ENCODE measurements at regions not wholly inside any gene's neighbourhood (a gene's known extent, or its start where the extent isn't known, plus 50 kb on each side); places are given as distances from the start of the nearest gene placed in this dataset.

GRCh38 chr18:22015156-22015555 is 154.2 kb upstream of the GATA6 start:
- Histone ChIP-seq H3K4me3 (ENCODE audit: low read depth, low read length, poor library complexity, severe bottlenecking) (no peak overlapping the region), H3K36me3 (ENCODE audit: insufficient read depth, low read length, poor library complexity, severe bottlenecking) (no peaks in the 10 kb centered on the region), H3K9me3 (ENCODE audit: low read depth, low read length, poor library complexity, severe bottlenecking) (peaks cover 4% of the 10 kb centered on the region), H3K27me3 (replicated peaks; ENCODE audit: insufficient read depth, low read depth, low read length, poor library complexity) (no peaks in the 10 kb centered on the region), H3K27ac (ENCODE audit: low read depth, low read length, poor library complexity, severe bottlenecking) (no peak overlapping the region), H3K4me1 (ENCODE audit: insufficient read depth, low read length, poor library complexity, severe bottlenecking) (no peaks in the 10 kb centered on the region)
- intact Hi-C loops (cut with micrococcal nuclease; ENCODE audit: unreplicated experiment) = no loop called here
- no peak for DNase-seq (ENCODE audit: low spot score)
- POLR2A ChIA-PET (ENCODE audit: low non-redundant PET) = no interaction called here
- CTCF ChIA-PET = no interaction called here
- no peak for TF ChIP-seq EZH2 (IDR thresholded peaks at IDR 0.05; ENCODE audit: borderline replicate concordance, low read depth, low read length, poor library complexity, severe bottlenecking)
- TF ChIP-seq CTCF (conservative IDR thresholded peaks at IDR 0.05; ENCODE audit: low read depth, low read length) = no peak
- BruUV-seq (replicated peaks) = no TSS peak

GRCh38 chr18:22018366-22018765 is 151.0 kb upstream of the GATA6 start:
- CTCF ChIA-PET = no interaction called here

GRCh38 chr18:22019193-22019592 is 150.2 kb upstream of the GATA6 start:
- no peaks in the 10 kb centered on the region for H3K27me3 ChIP-seq (replicated peaks; ENCODE audit: insufficient read depth, low read depth, low read length, poor library complexity)
- no TSS peak for BruUV-seq (replicated peaks)
- CTCF ChIA-PET = no interaction called here
- no peaks in the 10 kb centered on the region for H3K9me3 ChIP-seq (ENCODE audit: low read depth, low read length, poor library complexity, severe bottlenecking)
- intact Hi-C loops (cut with micrococcal nuclease; ENCODE audit: unreplicated experiment) = no loop called here
- no peak for DNase-seq (ENCODE audit: low spot score)
- no peaks in the 10 kb centered on the region for H3K36me3 ChIP-seq (ENCODE audit: insufficient read depth, low read length, poor library complexity, severe bottlenecking)
- H3K4me3 ChIP-seq (ENCODE audit: low read depth, low read length, poor library complexity, severe bottlenecking) = no peak overlapping the region
- POLR2A ChIA-PET (ENCODE audit: low non-redundant PET) = no interaction called here
- no peak for TF ChIP-seq CTCF (conservative IDR thresholded peaks at IDR 0.05; ENCODE audit: low read depth, low read length)
- TF ChIP-seq EZH2 (IDR thresholded peaks at IDR 0.05; ENCODE audit: borderline replicate concordance, low read depth, low read length, poor library complexity, severe bottlenecking) = no peak
- no peaks in the 10 kb centered on the region for H3K4me1 ChIP-seq (ENCODE audit: insufficient read depth, low read length, poor library complexity, severe bottlenecking)
- no peak overlapping the region for H3K27ac ChIP-seq (ENCODE audit: low read depth, low read length, poor library complexity, severe bottlenecking)

More at GRCh38 chr18:22018366-22018765, 151.0 kb upstream of the GATA6 start:
- Histone ChIP-seq H3K4me1 (ENCODE audit: insufficient read depth, low read length, poor library complexity, severe bottlenecking) (no peaks in the 10 kb centered on the region), H3K27me3 (replicated peaks; ENCODE audit: insufficient read depth, low read depth, low read length, poor library complexity) (no peaks in the 10 kb centered on the region), H3K36me3 (ENCODE audit: insufficient read depth, low read length, poor library complexity, severe bottlenecking) (no peaks in the 10 kb centered on the region), H3K27ac (ENCODE audit: low read depth, low read length, poor library complexity, severe bottlenecking) (no peak overlapping the region), H3K9me3 (ENCODE audit: low read depth, low read length, poor library complexity, severe bottlenecking) (peaks cover under 1% of the 10 kb centered on the region), H3K4me3 (ENCODE audit: low read depth, low read length, poor library complexity, severe bottlenecking) (no peak overlapping the region)
- BruUV-seq (replicated peaks) = no TSS peak
- intact Hi-C loops (cut with micrococcal nuclease; ENCODE audit: unreplicated experiment) = no loop called here
- DNase-seq (ENCODE audit: low spot score) = no peak
- TF ChIP-seq EZH2 (IDR thresholded peaks at IDR 0.05; ENCODE audit: borderline replicate concordance, low read depth, low read length, poor library complexity, severe bottlenecking) (no peak), CTCF (conservative IDR thresholded peaks at IDR 0.05; ENCODE audit: low read depth, low read length) (no peak)
- POLR2A ChIA-PET (ENCODE audit: low non-redundant PET) = no interaction called here

All from A673 (cell line).